ENCODE measurements at regions not wholly inside any gene's neighbourhood (a gene's known extent, or its start where the extent isn't known, plus 50 kb on each side); places are given as distances from the start of the nearest gene placed in this dataset.

DNA sequence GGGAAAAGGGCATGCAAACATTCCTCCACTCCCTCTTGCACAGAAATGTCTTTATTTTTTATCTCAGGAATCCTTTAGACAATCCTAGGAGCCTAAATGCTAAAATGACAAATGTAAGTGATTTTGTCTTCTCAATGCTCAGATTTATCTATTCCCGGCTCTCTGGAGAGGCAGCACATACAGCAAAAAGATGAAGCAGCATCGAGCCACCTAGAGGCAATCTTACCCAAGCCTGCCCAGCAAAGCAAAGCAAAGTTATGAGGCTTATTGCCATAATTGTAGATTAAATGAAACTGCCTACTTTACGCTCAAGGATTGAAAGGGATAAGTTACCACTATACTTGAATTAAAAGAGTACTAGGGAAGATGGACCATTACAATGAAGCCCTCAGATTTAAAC, 750.4 kb upstream of the NR2F2 start:
- TF ChIP-seq, protein P1, sequence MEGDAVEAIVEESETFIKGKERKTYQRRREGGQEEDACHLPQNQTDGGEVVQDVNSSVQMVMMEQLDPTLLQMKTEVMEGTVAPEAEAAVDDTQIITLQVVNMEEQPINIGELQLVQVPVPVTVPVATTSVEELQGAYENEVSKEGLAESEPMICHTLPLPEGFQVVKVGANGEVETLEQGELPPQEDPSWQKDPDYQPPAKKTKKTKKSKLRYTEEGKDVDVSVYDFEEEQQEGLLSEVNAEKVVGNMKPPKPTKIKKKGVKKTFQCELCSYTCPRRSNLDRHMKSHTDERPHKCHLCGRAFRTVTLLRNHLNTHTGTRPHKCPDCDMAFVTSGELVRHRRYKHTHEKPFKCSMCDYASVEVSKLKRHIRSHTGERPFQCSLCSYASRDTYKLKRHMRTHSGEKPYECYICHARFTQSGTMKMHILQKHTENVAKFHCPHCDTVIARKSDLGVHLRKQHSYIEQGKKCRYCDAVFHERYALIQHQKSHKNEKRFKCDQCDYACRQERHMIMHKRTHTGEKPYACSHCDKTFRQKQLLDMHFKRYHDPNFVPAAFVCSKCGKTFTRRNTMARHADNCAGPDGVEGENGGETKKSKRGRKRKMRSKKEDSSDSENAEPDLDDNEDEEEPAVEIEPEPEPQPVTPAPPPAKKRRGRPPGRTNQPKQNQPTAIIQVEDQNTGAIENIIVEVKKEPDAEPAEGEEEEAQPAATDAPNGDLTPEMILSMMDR (IDR thresholded peaks at IDR 0.05; ENCODE audit: low read length) = no peak
- no peak for TF ChIP-seq EZH2 (IDR thresholded peaks at IDR 0.05; ENCODE audit: borderline replicate concordance, low read length)
